ENCODE measurements at regions not wholly inside any gene's neighbourhood (a gene's known extent, or its start where the extent isn't known, plus 50 kb on each side); places are given as distances from the start of the nearest gene placed in this dataset.

- no peak overlapping the region for H3K4me3 ChIP-seq (ENCODE audit: low read depth, low read length)
- no peak for DNase-seq (ENCODE audit: low read depth)
- no peak for TF ChIP-seq CTCF (IDR thresholded peaks at IDR 0.05; ENCODE audit: low read depth, low read length, missing control alignments)
These were observed 625.8 kb upstream of the SORCS1 start for GRCh38 chr10:107790271-107790670.

GRCh38 chr10:107771066-107771465, 606.6 kb upstream of the SORCS1 start:
- no peak for TF ChIP-seq CTCF (IDR thresholded peaks at IDR 0.05; ENCODE audit: low read depth, low read length, missing control alignments)
- no peak for DNase-seq (ENCODE audit: low read depth)
- H3K4me3 ChIP-seq (ENCODE audit: low read depth, low read length): no peak overlapping the region

GRCh38 chr10:107767185-107767584, 602.7 kb upstream of the SORCS1 start:
- DNase-seq (ENCODE audit: low read depth): no peak
- no peak for TF ChIP-seq CTCF (IDR thresholded peaks at IDR 0.05; ENCODE audit: low read depth, low read length, missing control alignments)
- no peak overlapping the region for H3K4me3 ChIP-seq (ENCODE audit: low read depth, low read length)

GRCh38 chr10:107754814-107755213, 590.3 kb upstream of the SORCS1 start:
- no peak for TF ChIP-seq CTCF (IDR thresholded peaks at IDR 0.05; ENCODE audit: low read depth, low read length, missing control alignments)
- DNase-seq (ENCODE audit: low read depth): no peak
- H3K4me3 ChIP-seq (ENCODE audit: low read depth, low read length): no peak overlapping the region

GRCh38 chr10:107749235-107749634, 584.7 kb upstream of the SORCS1 start:
- no peak for DNase-seq (ENCODE audit: low read depth)
- H3K4me3 ChIP-seq (ENCODE audit: low read depth, low read length): no peak overlapping the region
- TF ChIP-seq CTCF (IDR thresholded peaks at IDR 0.05; ENCODE audit: low read depth, low read length, missing control alignments): no peak

- H3K4me3 ChIP-seq (ENCODE audit: low read depth, low read length): no peak overlapping the region
- no peak for DNase-seq (ENCODE audit: low read depth)
- TF ChIP-seq CTCF (IDR thresholded peaks at IDR 0.05; ENCODE audit: low read depth, low read length, missing control alignments): no peak
These were observed 583.3 kb upstream of the SORCS1 start for GRCh38 chr10:107747851-107748250.

GRCh38 chr10:107741971-107742370, 577.5 kb upstream of the SORCS1 start:
- TF ChIP-seq CTCF (IDR thresholded peaks at IDR 0.05; ENCODE audit: low read depth, low read length, missing control alignments): no peak
- no peak for DNase-seq (ENCODE audit: low read depth)
- H3K4me3 ChIP-seq (ENCODE audit: low read depth, low read length): no peak overlapping the region
